EL (cell line): ENCODE measurements at regions not wholly inside any gene's neighbourhood (a gene's known extent, or its start where the extent isn't known, plus 50 kb on each side); places are given as distances from the start of the nearest gene placed in this dataset.
A peak's percentile ranks its signal among the peaks of the same experiment; 100 is the strongest.

ENCODE experiments used
- DNase-seq: peaks from one replicate; pipeline ENCODE4 v3.0.0-alpha.2; 2016

- no peak for DNase-seq
Measured at GRCh38 chr3:54020436-54020835, 101.9 kb upstream of the CACNA2D3 start.

GRCh38 chr3:54014067-54014466 lies 108.3 kb upstream of the CACNA2D3 start:
- DNase-seq = no peak

- DNase-seq = no peak
Measured at GRCh38 chr3:54008744-54009143, 113.6 kb upstream of the CACNA2D3 start.

GRCh38 chr3:54008099-54008498 lies 114.3 kb upstream of the CACNA2D3 start:
- DNase-seq = peak; percentile 2

DNA sequence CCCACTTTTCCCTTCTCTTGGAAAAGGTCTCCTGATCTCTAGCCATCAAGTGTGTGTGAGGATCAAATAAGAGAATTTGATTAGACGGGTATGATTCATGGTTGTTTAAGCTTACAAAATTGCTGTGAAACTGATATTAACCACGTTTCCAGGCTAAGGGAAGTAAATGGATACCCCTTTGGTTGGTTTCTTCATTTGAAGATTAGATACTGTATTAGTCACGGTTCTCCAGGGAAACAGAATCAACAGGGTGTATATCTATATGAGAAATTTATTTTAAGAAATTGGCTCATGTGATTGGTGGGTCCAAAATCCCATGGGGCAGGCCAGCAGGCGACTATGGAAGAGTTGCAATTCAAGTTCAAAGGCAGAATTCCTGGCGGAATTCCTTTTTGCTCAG lies 112.7 kb upstream of the SELENOK start:
- DNase-seq = no peak

DNA sequence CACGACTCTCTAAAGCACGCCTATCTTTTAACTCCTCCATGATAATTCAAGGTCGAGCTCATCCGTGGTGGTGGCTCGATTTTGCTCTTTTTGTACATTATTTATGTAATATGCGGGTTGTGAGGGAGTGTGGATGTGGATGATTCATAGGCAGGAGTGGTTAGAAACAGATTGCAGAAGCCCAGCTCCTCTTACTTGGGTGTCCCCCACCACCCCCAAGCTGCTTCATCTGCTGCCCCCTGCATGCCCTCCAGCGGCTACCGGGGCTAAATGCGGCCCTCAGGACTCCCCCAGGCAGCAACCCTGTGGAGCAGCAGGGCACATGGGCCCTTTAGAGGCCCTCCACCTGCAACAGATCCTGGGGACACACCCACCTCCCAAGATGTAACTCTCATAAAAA lies 111.5 kb upstream of the SELENOK start:
- no peak for DNase-seq

DNA sequence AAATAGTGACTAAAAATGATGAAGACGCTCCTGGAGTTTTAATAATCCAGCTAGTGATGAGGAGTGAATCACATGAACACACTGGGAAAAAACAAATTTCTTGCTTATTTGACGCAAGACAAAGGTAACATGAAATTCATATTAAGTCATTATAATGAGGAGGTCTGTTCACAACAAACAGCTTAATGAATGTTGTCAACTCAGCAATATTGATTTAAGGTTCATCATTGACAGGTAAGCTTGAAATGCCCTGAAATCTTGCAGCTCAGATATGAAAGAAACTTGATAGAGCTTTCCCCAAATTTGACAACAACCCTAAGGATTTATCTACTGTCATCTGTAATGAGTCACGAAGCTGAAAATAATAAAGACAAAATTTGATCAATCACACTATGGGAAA lies 108.1 kb upstream of the SELENOK start:
- DNase-seq = no peak

DNA sequence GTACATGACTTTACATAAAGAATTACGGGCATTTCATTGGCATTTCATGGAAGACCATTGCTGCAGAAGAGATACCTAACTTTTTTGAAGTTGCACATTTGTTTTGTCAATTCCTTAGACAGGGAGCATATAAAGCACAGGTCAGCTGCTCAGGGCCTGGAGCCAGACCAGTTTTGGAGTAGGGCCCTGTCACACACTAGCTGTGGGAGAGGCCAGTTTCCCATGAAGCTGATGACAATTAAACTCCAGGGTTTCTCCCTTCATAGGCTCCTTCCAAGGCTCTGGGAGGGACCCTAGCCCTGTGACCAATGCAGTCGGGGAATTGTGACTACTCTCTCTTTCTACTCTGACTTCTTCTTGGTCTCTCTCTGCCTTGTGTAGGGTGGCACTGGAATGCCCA lies 107.3 kb upstream of the SELENOK start:
- DNase-seq = no peak

GRCh38 chr3:53997476-53997875 lies 105.8 kb upstream of the SELENOK start:
- no peak for DNase-seq

DNA sequence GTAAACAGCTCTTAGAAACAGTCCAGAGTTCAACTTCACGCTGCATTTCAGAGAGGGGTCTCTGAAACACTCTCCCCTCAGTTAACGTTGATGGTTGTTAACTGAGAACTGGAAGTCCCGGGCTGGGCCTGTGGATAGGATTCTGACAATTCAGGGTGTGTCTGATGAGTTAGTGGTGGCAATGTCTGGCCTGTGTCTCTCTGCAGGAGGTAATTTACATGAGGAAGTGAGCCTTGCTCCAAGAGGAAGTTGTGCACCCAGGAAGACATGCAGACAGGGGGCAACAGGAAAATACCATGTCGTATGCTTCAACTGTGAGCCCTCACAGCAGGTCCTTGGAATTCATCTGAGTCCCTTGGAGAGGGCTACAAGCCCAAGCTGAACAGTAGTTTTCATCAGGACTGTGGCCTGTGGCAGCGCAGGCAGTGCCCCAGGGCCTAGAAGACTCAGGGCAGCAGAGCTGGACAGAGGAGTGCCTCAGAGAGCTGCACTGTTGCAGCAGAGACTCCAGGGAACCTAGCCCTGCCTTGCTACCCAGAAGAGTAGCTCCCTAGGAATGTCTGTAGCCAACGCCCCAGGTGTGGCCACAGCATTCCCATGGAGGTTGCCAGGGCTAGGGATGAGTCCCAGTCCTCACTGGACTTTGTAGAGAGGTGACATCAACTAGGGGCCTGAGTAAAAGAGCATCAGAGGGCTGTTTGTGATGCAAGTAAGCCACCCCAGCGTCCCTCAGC lies 104.6 kb upstream of the SELENOK start:
- no peak for DNase-seq

DNA sequence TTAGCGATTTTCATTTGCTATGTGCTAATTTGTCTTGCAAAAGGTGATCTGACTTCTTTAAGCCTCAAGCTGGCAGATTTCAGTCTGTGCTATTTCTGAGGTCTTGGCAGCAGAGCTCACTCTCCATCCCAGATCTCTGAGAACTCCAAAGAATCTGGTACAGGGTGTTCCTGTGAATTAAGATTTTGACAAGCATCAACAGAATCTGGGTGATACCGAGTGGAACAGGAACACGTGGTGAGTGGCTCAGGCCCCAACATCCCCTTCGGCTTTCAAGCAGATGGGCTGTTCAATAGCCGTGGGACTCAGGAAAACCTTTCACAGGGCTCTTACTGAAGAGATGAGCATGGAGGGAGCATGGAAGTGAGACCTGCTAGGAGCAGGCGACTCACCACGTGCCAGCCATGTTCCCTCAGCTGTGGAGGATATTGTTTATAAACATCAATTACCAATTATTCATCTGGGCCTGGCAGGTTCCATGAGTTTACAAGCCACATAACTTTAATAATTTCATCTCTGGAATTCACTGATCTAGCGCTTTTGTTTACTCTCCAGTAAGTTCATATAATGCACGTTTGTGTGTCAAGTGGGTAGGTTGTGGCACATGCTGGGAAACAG lies 103.4 kb upstream of the SELENOK start:
- DNase-seq = no peak

- DNase-seq = no peak
Measured at GRCh38 chr3:53991240-53991639, 99.6 kb upstream of the SELENOK start.

DNA sequence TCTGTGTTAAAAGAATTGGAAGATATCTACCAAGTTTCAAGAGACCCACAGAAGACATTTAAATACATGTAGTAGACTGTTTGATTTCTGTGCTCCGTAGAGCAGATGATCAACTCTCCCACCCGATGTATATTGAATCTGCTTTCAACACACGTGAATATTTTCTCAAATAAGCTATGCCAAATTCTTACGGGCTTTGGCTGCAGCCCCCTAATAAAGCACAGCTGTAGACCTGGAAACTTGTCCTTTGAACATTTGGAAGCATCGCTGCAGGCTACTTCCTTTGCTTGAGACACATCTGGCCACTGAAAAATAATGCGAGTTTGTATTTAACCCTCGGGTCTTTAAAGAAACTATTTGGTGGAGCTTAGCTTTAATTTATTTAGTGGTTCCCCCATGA lies 98.3 kb upstream of the SELENOK start:
- no peak for DNase-seq

- no peak for DNase-seq
Measured at GRCh38 chr3:53989451-53989850, 97.8 kb upstream of the SELENOK start.

GRCh38 chr3:53978386-53978785 lies 86.7 kb upstream of the SELENOK start:
- DNase-seq = no peak

GRCh38 chr3:53975382-53975781 lies 83.7 kb upstream of the SELENOK start:
- DNase-seq = no peak

- DNase-seq = no peak
Measured at GRCh38 chr3:53974324-53974723, 82.7 kb upstream of the SELENOK start.

DNA sequence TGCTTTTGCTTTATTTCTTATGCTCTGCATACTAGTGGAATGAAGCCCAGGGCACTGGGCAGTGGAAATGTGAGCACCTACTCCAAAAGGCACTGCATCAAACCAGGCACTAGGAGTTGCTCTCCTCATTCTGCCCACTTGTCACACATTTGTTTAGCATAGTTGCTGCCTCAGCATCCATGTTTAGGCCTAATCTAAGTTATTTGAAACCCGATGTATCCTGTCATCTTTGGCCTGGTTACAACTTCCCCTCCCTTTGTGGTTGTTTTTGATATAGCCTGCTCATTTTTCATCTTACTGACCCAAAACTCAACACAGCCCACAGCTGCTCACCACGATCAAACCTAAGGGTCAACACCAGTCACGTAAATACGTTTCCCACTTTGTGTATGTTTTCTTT lies 82.2 kb upstream of the SELENOK start:
- DNase-seq = no peak

GRCh38 chr3:53970661-53971060 lies 79.0 kb upstream of the SELENOK start:
- DNase-seq = no peak

DNA sequence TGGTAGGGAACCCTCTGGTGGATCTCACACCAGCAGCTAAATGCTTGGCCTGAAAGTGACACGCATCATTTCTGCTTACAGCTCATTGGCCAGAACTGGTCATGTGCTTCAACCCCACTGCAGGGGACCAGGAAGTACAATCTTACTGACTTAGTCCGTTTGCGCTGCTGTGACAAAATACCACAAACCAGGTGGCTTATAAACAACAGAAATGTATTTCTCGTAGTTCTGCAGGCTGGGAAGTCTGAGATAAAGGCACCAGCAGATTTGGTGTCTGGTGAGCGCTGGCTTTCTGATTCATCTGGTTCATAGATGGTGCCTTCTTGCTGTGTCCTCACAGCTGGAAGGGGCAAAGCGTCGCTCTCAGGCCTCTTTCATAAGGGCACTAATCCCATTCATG lies 77.4 kb upstream of the SELENOK start:
- DNase-seq = no peak

GRCh38 chr3:53965291-53965690 lies 73.6 kb upstream of the SELENOK start:
- no peak for DNase-seq

GRCh38 chr3:53957831-53958230 lies 66.2 kb upstream of the SELENOK start:
- no peak for DNase-seq

DNA sequence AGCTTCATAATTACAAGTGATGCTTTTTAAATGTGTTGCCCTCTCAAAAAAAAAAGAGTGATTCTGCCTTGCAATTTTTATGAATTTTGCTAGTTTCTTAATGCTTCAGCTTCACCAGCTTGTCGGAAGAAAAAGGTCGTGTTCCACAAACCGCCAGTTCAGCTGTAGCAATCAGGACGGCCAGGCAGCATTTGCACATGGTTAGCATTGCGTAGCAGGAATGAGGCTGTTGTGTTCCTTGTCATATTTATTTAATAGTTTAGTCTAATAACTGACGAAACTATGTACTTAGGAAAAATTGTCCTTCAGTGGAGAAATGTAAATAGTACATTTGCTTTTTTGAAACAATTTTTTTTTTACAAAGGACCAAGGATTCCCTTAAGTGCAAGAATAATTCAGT lies 64.9 kb upstream of the SELENOK start:
- no peak for DNase-seq

DNA sequence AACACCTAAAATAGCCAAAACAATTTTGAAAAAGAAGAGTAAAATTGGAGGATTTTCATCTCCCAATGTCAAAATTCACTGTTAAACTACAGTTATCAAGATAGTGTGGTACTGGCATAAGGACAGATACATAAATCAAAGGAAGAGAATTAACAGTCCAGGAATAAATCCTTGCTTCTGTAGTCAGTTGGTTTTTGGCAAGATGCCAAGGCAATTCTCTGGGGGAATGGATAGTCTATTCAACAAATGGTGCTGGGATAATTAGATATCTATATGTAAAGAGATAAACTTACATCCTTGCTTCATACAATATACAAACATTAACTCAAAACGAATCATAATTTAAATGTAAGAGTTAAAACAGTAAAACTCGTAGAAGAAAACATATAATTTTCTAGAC lies 57.9 kb upstream of the SELENOK start:
- DNase-seq = no peak

DNA sequence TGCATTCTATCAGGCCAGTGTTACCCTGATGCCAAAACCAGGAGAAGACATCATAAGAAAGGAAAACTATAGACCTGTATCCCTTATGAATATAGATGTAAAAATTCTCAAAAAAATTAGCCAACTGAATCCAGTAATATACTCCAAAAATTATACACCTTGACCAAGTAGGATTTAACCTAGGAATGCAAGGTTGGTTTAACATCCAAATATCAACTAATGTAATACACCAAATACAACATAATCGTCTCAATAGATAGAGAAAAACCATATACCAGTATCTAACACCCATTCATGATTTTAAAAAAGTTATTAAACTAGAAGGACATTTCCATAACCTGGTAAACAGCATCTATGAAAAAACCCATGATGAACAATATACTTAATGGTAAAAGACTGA lies 56.5 kb upstream of the SELENOK start:
- DNase-seq = no peak
